8988T (cell line): ENCODE measurements at regions not wholly inside any gene's neighbourhood (a gene's known extent, or its start where the extent isn't known, plus 50 kb on each side); places are given as distances from the start of the nearest gene placed in this dataset.

Experiments
- DNase-seq: peaks from one replicate; pipeline ENCODE4 v3.0.0; 2011

DNA sequence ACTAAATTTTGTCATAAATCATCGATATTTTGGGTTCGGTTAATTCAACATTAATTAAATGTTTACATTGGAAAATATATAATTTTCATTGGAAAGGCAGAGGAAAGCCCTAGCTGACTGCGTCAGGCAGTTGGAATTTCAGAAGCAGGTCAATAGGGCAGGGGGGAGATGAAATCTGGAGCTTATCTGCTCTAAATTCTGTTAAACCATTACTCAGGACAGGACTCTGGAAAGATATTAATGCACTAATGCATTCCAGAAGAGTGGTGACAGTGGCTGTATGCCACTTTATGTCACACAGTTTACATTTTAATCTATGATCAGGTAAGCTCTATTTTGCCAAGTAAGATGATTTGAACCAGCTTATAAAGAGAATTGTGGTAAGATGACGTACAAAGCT lies 153.0 kb upstream of the B3GALT2 start:
- no peak for DNase-seq

DNA sequence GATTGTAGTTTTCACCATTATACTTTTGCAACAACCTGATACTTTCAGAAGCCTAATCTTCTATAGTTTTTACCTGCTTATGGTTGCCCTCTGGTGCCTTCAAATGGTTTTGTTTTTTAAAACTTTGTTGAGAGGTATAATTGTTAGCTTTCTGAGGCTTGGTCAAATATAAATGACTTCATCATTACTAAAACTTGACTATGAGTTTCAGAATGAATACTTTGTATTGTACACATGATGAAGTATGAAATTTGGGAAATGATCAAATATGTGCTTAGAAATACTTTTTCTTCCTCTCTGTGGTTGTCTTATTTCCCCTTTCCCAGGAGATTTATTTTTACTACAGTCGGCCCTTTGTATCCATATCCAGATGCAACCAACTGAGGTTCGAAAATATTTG lies 151.8 kb upstream of the B3GALT2 start:
- DNase-seq, result no peak

DNA sequence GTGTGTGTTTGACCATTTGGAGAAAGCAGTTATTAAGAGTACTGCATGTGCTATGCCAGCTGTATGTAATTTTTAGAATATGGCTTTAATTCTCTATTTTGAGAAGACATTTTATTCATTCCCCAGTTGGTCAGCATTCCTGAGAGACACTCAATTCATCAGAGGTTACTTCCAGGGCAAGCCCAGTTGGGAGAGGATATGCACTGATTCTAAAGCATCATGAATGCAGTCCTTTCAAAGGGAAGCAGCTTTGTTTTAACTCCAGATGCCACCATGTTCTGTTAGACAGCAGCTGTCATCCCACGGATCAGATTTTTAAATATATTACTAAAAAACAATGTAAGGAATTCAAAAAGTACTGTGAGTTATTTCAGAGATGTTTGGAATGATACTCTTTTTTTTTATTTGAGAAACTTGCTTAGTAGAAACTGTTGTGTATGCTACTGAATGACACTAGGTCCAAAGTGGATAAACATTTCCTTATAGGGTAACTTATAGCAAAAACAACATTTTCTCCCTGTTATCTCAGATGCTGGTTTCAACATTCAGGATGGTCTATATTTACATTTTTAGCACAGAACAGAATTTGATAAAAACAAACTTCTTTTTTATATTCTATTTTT lies 149.5 kb upstream of the B3GALT2 start:
- DNase-seq, result no peak

DNA sequence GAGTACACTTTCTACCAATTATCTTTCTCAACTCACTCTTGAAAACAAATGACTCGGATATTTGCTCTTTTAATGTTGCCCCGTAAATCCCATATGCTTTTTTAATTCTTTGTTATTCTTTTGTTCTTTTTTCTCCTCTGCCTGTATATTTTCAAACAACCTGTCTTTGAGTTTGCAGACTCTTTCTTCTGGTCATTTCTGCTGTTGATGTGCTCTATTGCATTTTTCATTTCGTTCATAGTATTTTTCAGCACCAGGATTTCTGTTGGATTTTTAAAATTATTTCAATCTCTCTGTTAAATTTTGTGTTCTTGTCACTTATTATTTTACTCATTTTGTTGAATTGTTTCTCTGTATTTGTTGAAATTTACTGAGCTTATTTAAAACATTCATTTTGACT lies 146.8 kb upstream of the B3GALT2 start:
- no peak for DNase-seq

DNA sequence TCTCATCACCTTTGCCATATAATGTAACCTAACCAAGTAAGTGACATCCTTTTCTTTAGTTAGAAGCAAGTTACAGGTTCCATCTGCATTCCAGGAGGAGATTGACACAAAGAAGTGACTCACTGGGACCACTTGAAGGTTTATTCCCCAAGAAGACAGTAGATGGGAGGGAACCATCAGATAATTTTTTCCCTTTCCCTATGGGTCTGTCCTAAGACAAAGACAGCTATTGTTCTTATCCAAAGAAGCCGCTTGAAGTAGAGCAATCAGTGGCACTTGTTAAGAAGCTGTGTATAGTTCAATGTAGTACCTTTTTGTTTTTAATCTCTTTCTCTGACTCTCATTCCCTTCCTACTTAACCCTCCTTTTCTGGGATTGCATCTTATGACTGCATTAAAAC lies 139.9 kb upstream of the B3GALT2 start:
- DNase-seq, result no peak

DNA sequence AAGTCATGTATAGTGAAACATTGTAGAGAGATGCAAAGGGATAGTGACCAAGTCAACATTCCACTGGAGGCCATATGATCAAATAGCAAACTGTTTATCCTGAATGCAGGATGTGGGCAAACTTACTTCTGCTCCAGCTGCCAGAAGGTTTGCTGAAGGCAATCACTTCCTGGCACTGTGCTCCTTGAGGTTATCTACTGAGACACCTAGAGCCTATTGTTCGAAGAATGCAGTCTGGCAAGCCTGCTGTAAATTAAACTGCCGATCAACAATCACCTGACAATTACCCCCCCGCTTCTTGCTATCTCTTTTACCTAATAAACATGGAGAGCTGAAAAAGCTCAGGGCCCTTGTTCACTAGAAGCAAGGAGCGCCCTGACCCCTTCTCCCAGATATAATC lies 139.4 kb upstream of the B3GALT2 start:
- DNase-seq, result no peak

DNA sequence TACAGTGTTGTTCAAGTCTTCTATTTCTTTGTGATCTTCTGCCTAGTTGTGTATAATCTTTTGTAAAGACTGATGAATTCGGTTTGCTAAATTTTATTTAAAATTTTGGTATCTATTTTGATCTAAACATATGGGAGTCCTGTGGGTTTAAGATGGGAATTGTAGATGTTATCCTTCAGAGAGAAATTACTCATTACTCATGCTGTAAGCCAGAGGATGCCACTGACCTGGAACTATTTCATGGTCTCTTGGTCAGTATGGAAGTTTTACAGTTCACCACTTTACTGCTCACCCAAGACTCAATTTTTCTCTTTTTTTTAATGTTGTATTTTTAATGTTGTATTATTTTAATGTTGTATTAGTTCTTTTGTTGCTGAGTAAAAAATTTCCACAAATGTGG lies 138.6 kb upstream of the B3GALT2 start:
- no peak for DNase-seq

DNA sequence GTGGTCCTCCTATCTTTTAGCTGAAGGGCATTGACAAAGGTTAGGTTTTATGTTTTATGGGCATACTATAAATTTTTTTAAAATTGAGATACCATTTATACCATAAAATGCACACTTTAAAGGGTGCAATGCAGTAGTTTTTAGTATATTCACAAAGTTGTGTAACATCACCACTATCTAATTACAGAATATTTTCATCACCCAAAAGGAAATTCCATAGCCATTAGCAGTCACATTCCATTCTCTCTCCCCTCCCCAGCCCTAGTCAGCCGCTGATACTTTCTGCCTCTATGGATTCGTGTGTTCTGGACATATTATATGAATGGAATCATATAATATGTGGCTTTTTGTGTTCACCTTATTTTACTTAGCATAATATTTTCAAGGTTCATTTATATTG lies 135.8 kb upstream of the B3GALT2 start:
- peak; percentile 11 for DNase-seq

DNA sequence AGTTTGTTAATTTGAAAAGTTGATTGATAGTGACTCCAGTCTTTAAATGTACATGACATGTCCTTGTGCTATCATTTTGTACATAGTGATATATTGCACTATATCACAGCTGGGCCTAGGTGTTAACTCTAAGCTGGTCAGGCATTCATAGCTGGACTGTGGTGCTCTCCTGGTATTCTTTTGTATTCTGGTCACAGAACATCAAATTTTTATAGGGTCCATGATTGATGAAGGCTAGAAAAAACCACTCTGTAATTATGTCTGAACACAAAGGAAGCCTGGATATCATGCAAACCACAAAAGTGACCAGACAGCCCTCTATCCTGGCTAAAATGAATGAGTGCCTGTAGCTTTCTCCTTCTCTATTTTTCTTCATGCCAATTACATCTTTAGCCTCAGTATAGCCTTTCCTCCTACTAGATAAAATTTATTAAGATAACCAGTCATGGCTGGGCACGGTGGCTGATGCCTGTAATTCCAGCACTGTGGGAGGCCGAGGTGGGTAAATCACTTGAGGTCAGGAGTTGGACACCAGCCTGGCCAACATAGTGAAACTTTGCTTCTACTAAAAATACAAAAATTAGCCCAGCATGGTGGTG lies 134.9 kb upstream of the B3GALT2 start:
- no peak for DNase-seq

DNA sequence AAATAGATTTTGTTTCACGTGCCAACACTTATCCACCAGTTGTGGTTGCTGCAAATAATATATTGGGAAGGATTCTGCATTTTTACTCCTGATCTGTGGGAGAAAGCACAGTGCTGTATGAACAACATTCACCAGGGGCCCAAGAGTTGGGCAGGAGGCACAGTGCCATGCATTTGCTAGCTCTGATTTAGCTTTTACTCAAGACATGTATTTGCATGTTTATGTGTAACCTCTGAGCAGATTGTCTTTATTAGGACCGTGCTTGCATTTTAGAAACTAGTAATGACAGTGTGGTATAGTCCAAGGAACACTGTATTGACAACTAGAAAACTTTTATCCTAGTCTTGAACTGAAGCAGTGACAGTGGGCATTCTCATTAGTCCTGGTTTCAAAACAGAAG lies 133.9 kb upstream of the B3GALT2 start:
- no peak for DNase-seq

DNA sequence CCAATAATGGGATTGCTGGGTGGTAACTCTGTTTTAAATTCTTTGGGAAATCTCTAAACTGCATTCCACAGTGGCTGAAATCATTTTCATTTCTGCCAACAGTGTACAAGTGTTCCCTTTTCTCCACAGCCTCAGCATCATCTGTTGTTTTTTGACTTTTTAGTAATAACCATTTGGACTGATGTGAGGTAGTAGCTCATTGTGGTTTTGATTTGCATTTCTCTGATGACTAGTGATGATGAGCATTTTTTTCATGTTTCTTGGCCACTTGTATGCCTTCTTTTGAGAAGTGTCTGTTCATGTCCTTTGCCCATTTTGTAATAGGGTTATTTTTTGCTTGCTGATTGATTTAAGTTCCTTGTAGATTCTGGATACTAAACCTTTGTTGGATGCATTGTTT lies 131.9 kb upstream of the B3GALT2 start:
- DNase-seq, result no peak

DNA sequence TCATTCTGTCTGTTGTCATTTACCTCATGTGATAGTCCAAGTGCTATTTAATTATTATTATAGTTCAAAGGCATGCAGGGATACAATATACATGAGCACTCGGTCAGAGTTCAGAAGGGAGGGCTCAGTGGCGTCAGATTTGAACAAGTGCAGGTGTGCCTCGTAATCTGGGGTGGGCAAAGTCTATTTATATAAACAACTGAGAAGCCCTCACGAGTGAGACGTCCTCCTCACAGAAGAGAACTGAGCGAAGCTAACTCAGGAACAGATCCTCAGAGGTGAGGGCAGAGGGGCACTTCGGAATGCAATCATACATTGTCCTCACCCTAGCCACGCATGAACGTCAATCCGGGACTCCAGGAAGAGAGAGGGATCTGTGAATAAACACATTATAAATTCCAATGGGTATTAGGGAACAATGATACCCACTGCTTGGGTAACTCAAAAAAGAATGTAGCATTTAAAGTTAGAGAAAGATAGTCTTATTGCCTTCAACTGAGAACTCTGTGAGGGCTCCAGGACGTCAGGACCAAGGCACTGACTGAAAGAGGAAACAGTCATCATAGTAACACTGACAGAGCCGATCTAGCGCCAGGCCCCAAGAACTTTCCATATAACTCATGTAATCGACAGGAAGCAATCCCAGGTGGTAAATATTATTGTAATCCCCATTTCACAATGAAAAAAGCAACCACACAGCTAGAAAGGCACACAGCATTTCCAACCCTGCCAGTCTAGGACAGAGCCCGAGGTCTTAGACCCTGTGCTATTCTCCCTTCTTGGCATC lies 127.1 kb upstream of the B3GALT2 start:
- DNase-seq, result no peak

DNA sequence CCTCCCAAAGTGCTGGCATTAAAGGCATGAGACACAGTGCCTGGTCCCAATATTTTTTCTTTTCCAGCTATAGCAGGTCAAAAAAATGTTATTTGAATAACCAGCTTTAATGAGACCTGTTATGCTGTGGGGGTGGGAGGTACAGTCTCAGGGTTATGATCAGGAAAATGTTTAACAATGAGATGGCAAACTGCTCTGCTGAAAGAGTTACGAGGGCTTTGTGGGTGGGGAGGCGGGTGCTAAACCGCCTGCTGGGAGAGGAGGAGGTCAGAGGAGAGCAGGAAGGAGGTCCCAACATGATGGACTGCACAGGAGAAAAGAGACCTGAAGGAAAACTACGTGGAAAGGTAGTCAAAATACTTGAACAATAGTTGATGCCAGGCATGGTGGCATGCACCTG lies 126.0 kb upstream of the B3GALT2 start:
- no peak for DNase-seq

DNA sequence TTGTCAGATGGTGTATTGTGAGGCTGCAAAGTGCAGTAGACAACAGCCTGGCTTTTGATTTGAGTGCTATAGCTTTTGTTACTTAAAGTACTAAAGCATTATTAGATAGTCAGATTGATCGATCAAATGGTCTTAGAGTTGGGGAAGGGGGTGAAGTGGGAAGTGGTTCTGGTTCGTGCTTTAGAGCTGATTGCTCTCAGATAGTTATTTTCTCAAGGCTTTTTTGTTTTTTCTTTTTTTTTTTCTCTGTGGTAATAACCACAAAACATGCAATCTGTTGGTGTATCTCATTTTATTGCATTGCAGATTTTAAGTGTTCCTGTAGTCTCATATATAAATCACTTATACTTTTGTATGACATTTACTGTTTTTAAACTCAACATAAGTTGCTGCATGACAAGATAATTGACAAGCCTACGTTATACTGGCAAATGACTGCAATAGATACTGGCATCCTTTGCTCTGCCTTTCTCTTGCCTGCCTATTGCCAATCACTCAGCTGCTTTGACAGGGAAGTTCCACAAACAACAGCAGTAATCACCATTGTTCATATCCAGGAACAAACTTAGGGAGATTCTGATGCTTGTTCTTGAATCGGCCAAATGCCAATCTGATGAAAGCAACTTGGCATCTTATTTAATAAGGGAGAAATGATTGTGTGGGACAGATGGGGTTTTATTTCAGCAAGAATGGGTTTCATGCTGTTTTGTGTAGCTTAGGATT lies 125.0 kb upstream of the B3GALT2 start:
- DNase-seq, result no peak

DNA sequence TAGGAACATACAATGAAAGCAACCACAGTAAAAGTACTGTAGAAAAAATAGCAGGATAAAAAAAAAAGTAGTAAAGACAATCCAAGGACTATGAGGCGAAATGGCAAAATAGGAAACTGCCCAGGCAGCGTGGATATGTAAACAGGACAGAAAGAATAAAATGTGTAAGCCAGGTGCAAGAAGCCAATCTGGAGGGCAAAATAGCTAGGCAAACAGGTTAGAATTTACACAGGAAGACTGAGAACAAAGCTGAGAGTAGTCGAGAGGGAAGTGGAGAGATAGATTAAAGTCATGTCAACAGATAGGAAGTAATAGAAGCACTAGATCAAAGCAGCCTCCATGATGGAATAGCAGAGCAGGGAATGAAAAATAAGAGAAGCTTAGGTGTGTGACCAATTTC lies 124.2 kb upstream of the B3GALT2 start:
- no peak for DNase-seq

DNA sequence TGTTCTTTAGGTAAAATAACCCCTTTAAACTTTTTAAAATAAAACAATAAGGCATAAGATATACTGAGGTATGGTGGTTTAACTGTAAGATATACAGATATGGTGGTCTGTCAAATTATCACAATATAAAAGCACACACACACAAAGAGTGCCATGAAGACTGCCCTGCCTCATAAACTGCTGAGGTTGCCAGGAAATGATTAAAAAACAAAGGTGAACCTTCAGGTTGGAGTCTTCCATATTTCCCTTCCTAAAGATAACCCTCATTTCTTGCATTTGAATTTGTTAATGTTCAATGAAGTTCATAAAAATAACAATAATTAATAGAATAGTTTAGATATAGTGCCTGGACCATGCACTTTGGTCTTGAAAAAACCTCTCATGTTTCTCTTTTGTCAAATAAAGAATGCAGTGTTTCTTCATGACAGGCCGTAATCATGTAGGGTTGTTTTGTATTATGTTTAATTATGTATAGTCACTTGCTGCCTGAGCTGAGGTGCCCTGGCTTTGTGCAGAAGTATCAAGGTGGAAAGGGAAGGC lies 123.6 kb upstream of the B3GALT2 start:
- DNase-seq, result no peak

DNA sequence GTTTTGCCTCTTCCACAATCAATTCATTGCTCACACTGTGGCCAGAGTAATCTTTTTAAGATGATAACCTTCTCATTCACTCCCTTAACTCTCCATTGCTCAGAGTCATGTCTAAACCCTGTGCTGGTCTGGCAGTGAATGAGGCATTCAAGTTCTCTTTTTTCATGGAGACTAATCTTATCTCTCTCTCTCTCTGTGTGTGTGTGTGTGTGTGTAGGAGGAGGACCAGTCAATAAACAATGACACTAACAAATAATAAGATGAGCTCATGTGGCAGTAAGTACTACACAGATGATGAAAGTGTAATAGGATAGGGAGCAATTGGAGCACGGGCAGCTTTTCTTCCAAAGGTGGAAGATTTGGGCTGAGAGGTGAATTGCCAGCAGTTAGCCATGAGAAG lies 122.0 kb upstream of the B3GALT2 start:
- no peak for DNase-seq

DNA sequence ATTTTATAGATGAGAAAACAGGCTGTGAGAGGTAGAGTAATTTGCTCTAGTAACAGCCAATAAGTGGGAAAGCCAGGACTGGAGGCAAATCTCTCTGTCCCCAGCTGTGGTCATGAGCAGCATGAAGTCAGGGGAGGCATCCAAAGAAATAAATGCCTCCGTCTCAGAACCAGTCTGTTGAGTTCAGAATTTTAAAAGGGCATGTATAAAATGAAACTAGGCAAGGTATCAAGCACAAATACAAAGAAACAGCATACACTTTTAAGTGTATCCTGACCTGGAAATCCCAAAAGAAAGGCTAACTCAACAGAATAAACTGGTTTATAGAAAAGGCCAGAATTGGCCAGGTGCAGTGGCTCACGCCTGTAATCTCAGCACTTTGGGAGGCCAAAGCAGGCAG lies 120.0 kb upstream of the B3GALT2 start:
- no peak for DNase-seq
